Ishikawa (cell line): ENCODE measurements at regions not wholly inside any gene's neighbourhood (a gene's known extent, or its start where the extent isn't known, plus 50 kb on each side); places are given as distances from the start of the nearest gene placed in this dataset.

Source experiments
- RAD21 ChIP-seq: IDR thresholded peaks from 2 replicates; pipeline ENCODE4 v1.6.1; 2012; ENCODE audit warnings: low read depth
- TF ChIP-seq, protein P1 (sequence below): IDR thresholded peaks from 2 replicates; pipeline ENCODE4 v1.6.1; 2012

DNA sequence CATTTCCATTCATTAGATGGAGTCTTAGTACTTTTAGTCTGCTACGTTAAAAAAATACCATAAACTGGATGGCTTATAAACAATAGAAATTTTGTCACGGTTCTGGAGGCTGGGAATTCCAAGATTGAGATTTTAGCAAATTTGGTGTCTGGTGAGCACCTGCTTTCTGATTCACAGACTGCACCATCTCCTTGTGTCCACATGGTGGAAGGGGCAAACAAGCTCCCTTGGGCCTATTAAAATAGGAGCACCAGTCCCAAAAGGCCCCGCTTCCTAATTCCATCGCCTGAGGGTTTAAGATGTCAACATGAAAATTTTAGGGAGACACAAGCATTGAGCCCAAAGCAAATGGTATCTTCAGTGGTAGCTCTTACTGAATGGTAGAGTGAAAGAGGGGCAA lies 120.5 kb upstream of the MAP9 start:
- TF ChIP-seq, protein P1, sequence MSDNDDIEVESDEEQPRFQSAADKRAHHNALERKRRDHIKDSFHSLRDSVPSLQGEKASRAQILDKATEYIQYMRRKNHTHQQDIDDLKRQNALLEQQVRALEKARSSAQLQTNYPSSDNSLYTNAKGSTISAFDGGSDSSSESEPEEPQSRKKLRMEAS, result no peak
- no peak for TF ChIP-seq RAD21
